ENCODE measurements at regions not wholly inside any gene's neighbourhood (a gene's known extent, or its start where the extent isn't known, plus 50 kb on each side); places are given as distances from the start of the nearest gene placed in this dataset.

DNA sequence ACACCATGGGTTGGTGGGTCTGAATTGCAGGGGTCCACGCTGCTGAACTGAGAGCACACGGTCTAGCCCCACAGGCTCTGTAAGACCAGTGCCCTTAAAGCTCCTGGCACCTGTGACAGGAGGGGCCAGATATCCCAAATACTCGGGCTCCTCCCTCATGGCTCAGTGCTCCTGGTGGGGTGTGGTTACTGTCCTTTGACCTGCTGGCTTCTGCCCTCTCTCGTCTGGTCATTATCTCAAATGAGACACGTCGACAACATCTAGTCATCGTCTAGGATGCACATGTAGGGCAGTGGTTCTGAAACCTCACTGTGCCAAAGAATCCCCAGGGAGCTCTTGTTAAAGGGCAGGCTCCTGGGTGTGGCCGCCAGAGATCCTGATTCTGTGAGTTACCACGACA lies 258.4 kb downstream of the LOXHD1 start:
- Mint-ChIP-seq H3K27ac (no peak overlapping the region), H3K9me3 (no peaks in the 10 kb centered on the region), H3K36me3 (ENCODE audit: low read depth) (no peaks in the 10 kb centered on the region), H3K4me3 (no peak overlapping the region), H3K4me1 (ENCODE audit: low read depth) (no peaks in the 10 kb centered on the region), H3K27me3 (no peaks in the 10 kb centered on the region)
- no peak for DNase-seq
- Histone ChIP-seq H3K4me3 (ENCODE audit: low read length) (no peak overlapping the region), H3K27me3 (ENCODE audit: control insufficient read depth in 1 of 2, insufficient read depth in 2 of 2, low read length in 2 of 2) (no peaks in the 10 kb centered on the region), H3K9me3 (ENCODE audit: control insufficient read depth in 1 of 2, insufficient read depth in 1 of 2, low read length in 2 of 2) (no peaks in the 10 kb centered on the region), H3K27ac (ENCODE audit: low read depth in 1 of 2, low read length in 2 of 2) (no peak overlapping the region), H3K36me3 (ENCODE audit: insufficient read depth, low read length) (no peaks in the 10 kb centered on the region), H3K4me1 (ENCODE audit: insufficient read depth, low read length) (no peaks in the 10 kb centered on the region)
- no peak for TF ChIP-seq CTCF (IDR thresholded peaks at IDR 0.05)
- ChIA-PET POLR2A (no interaction called here), CTCF (no interaction called here)
- intact Hi-C loops (cut with DNase I, micrococcal nuclease): no loop called here
- ATAC-seq (ENCODE audit: poor library complexity): no peak

DNA sequence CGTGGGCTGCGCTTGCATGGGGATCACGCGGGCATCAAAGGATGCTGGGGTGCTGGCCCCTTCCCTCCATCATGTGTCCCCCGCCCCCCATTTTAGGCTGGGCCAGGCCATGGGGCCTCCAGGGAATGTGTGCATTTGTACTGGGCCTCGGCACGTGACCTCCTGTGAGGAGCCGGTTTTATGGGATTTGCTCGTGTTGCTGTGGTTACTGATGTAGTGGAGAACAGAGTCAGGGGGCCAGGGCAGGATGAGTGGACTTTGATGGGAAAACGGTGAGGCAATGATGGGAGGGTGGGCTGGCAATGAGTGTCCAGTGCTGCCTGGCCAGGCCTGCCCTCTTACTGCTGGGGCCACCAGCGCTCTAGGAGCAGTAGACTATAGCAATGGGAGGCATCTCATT lies 257.7 kb downstream of the LOXHD1 start:
- H3K9me3 Mint-ChIP-seq: no peaks in the 10 kb centered on the region
- no peak for ATAC-seq (ENCODE audit: poor library complexity)
- no peaks in the 10 kb centered on the region for H3K4me1 Mint-ChIP-seq (ENCODE audit: low read depth)
- Histone ChIP-seq H3K9me3 (ENCODE audit: control insufficient read depth in 1 of 2, insufficient read depth in 1 of 2, low read length in 2 of 2) (no peaks in the 10 kb centered on the region), H3K27ac (ENCODE audit: low read depth in 1 of 2, low read length in 2 of 2) (no peak overlapping the region), H3K36me3 (ENCODE audit: insufficient read depth, low read length) (no peaks in the 10 kb centered on the region), H3K4me1 (ENCODE audit: insufficient read depth, low read length) (no peaks in the 10 kb centered on the region), H3K4me3 (ENCODE audit: low read length) (no peak overlapping the region), H3K27me3 (ENCODE audit: control insufficient read depth in 1 of 2, insufficient read depth in 2 of 2, low read length in 2 of 2) (no peaks in the 10 kb centered on the region)
- ChIA-PET CTCF (no interaction called here), POLR2A (no interaction called here)
- no peak overlapping the region for H3K4me3 Mint-ChIP-seq
- no peak for TF ChIP-seq CTCF (IDR thresholded peaks at IDR 0.05)
- H3K27ac Mint-ChIP-seq: no peak overlapping the region
- intact Hi-C loops (cut with DNase I, micrococcal nuclease): no loop called here
- no peaks in the 10 kb centered on the region for H3K27me3 Mint-ChIP-seq
- no peak for DNase-seq
- H3K36me3 Mint-ChIP-seq (ENCODE audit: low read depth): no peaks in the 10 kb centered on the region

GRCh38 chr18:46400449-46400848 lies 256.6 kb downstream of the LOXHD1 start:
- H3K4me1 ChIP-seq (ENCODE audit: insufficient read depth, low read length): no peaks in the 10 kb centered on the region
- no peak for ATAC-seq (ENCODE audit: poor library complexity)

More at GRCh38 chr18:46400449-46400848, 256.6 kb downstream of the LOXHD1 start:
- Histone ChIP-seq H3K27ac (ENCODE audit: low read depth in 1 of 2, low read length in 2 of 2) (no peak overlapping the region), H3K4me3 (ENCODE audit: low read length) (no peak overlapping the region), H3K27me3 (ENCODE audit: control insufficient read depth in 1 of 2, insufficient read depth in 2 of 2, low read length in 2 of 2) (no peaks in the 10 kb centered on the region), H3K36me3 (ENCODE audit: insufficient read depth, low read length) (no peaks in the 10 kb centered on the region), H3K9me3 (ENCODE audit: control insufficient read depth in 1 of 2, insufficient read depth in 1 of 2, low read length in 2 of 2) (peaks cover 0 to 4% of the 10 kb centered on the region in 2 experiments)
- DNase-seq: peak in 1 of 14 experiments; percentile 2
- H3K9me3 Mint-ChIP-seq: no peaks in the 10 kb centered on the region
- no peak overlapping the region for H3K4me3 Mint-ChIP-seq
- H3K27me3 Mint-ChIP-seq: no peaks in the 10 kb centered on the region
- CTCF ChIA-PET: no interaction called here
- no peak for TF ChIP-seq CTCF (IDR thresholded peaks at IDR 0.05)
- H3K4me1 Mint-ChIP-seq (ENCODE audit: low read depth): no peaks in the 10 kb centered on the region
- no peak overlapping the region for H3K27ac Mint-ChIP-seq
- intact Hi-C loops (cut with DNase I, micrococcal nuclease): no loop called here
- POLR2A ChIA-PET: no interaction called here
- no peaks in the 10 kb centered on the region for H3K36me3 Mint-ChIP-seq (ENCODE audit: low read depth)

Data from CD4-positive, alpha-beta T cell (primary cell).